NCI-H1694 treated with DMSO at 0.1 percent for 48 hours (cell line): ENCODE measurements at regions not wholly inside any gene's neighbourhood (a gene's known extent, or its start where the extent isn't known, plus 50 kb on each side); places are given as distances from the start of the nearest gene placed in this dataset.

ENCODE experiments used
- DNase-seq: peaks from one replicate; lab custom pipeline; 2025; lab: John Stamatoyannopoulos, UW

- DNase-seq: no peak
Measured at GRCh38 chr13:72164811-72165210, 297.8 kb upstream of the DACH1 start.

- no peak for DNase-seq
Measured at GRCh38 chr13:72163678-72164077, 296.7 kb upstream of the DACH1 start.

GRCh38 chr13:72160977-72161376, 294.0 kb upstream of the DACH1 start:
- DNase-seq: no peak

- DNase-seq: no peak
Measured at GRCh38 chr13:72156760-72157159, 289.8 kb upstream of the DACH1 start.

GRCh38 chr13:72153272-72153671, 286.3 kb upstream of the DACH1 start:
- no peak for DNase-seq

- DNase-seq: no peak
Measured at GRCh38 chr13:72151241-72151640, 284.2 kb upstream of the DACH1 start.

- no peak for DNase-seq
Measured at GRCh38 chr13:72150502-72150901, 283.5 kb upstream of the DACH1 start.

GRCh38 chr13:72149701-72150100, 282.7 kb upstream of the DACH1 start:
- no peak for DNase-seq

GRCh38 chr13:72146816-72147215, 279.8 kb upstream of the DACH1 start:
- DNase-seq: no peak

GRCh38 chr13:72145383-72145782, 278.4 kb upstream of the DACH1 start:
- DNase-seq: no peak

- DNase-seq: no peak
Measured at GRCh38 chr13:72144636-72145035, 277.6 kb upstream of the DACH1 start.

- no peak for DNase-seq
Measured at GRCh38 chr13:72141855-72142519, 275.0 kb upstream of the DACH1 start.

- no peak for DNase-seq
Measured at GRCh38 chr13:72139192-72139591, 272.2 kb upstream of the DACH1 start.

GRCh38 chr13:72132075-72132474, 265.1 kb upstream of the DACH1 start:
- no peak for DNase-seq

GRCh38 chr13:72129117-72129516, 262.1 kb upstream of the DACH1 start:
- DNase-seq: no peak

- no peak for DNase-seq
Measured at GRCh38 chr13:72127031-72127430, 260.0 kb upstream of the DACH1 start.

- DNase-seq: no peak
Measured at GRCh38 chr13:72126424-72126823, 259.4 kb upstream of the DACH1 start.

GRCh38 chr13:72125561-72125960, 258.6 kb upstream of the DACH1 start:
- DNase-seq: no peak

- no peak for DNase-seq
Measured at GRCh38 chr13:72122661-72123255, 255.8 kb upstream of the DACH1 start.

- DNase-seq: no peak
Measured at GRCh38 chr13:72121466-72121865, 254.5 kb upstream of the DACH1 start.

- no peak for DNase-seq
Measured at GRCh38 chr13:72120632-72121031, 253.6 kb upstream of the DACH1 start.

GRCh38 chr13:72113931-72114330, 246.9 kb upstream of the DACH1 start:
- no peak for DNase-seq

GRCh38 chr13:72113076-72113475, 246.1 kb upstream of the DACH1 start:
- DNase-seq: no peak

GRCh38 chr13:72112216-72112615, 245.2 kb upstream of the DACH1 start:
- no peak for DNase-seq
